ENCODE measurements at regions not wholly inside any gene's neighbourhood (a gene's known extent, or its start where the extent isn't known, plus 50 kb on each side); places are given as distances from the start of the nearest gene placed in this dataset.

DNA sequence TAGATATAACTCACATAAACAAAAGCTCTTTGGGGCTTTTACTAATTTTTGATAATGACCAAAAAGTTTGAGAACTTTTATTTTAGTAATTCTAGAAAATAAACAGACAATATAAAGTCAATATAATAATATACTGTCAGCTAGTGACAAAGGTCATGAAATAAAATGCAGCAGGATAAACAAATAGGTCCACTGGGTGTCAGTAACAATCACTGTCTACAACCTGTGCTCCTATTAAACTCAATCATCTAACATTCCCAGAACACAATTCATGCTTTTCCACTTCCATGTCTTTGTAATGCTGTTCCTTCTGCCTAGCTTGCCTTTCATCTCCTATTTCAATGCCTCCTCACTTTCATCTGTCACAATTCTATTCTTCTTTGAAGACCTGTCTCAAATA is 186.1 kb downstream of the GIPC2 start:
- H3K27me3 Mint-ChIP-seq (ENCODE audit: low read depth), result peaks cover 6% of the 10 kb centered on the region
- no peaks in the 10 kb centered on the region for H3K4me1 Mint-ChIP-seq (ENCODE audit: low read depth)
- no peak for DNase-seq
- no peaks in the 10 kb centered on the region for H3K36me3 Mint-ChIP-seq (ENCODE audit: insufficient read depth)
- no peak overlapping the region for H3K4me3 Mint-ChIP-seq
- ATAC-seq, result no peak
- no peaks in the 10 kb centered on the region for H3K9me3 Mint-ChIP-seq

GRCh38 chr1:78232630-78233029 is 186.9 kb downstream of the GIPC2 start:
- ATAC-seq, result no peak
- DNase-seq, result no peak
- Mint-ChIP-seq H3K4me3 (no peak overlapping the region), H3K9me3 (no peaks in the 10 kb centered on the region), H3K4me1 (ENCODE audit: low read depth) (no peaks in the 10 kb centered on the region), H3K36me3 (ENCODE audit: insufficient read depth) (no peaks in the 10 kb centered on the region), H3K27me3 (ENCODE audit: low read depth) (peaks cover 5% of the 10 kb centered on the region)

DNA sequence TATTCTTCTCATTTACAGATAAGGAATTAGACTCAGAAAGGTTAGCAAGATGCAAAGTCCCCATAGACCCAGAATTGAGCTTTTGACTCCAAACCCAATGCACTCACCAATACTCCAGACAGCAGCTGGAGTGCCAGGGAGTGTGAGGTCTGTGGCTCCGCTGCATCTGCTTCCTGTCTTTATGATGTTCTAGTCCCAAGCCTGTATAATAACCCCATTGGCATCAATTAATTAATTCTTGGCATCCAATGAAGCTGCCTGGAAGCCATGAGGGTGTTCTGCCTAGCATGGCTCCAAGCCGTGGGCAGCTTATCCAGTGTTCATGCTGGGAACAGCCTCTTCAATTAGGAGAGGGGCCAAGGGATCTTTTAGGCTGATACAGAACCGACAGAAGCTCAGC is 188.7 kb downstream of the GIPC2 start:
- Mint-ChIP-seq H3K9me3 (peaks cover 4% of the 10 kb centered on the region), H3K36me3 (ENCODE audit: insufficient read depth) (no peaks in the 10 kb centered on the region), H3K4me1 (ENCODE audit: low read depth) (no peaks in the 10 kb centered on the region), H3K27me3 (ENCODE audit: low read depth) (peaks cover 5% of the 10 kb centered on the region), H3K4me3 (no peak overlapping the region)
- ATAC-seq (no peak), DNase-seq (no peak)

DNA sequence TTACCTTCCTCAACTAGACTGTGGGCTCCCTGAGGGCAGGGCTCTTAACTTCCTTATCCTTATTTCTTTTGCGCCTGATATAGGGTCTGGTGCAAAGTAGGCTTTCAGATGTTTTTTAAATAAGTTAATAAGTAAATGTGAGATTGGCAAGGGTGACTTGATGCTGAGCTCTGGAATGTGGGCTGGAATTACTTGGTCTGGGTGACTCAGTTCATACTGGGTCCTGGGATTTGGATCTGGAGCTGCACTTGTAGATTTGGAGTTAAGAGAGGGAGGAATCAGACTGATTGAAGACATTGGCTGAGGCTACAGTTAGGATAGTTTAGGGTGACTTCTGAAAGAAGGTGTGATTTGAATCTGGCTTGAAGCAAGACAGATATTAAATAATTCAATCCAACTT is 190.9 kb downstream of the GIPC2 start:
- H3K4me3 Mint-ChIP-seq, result no peak overlapping the region
- peaks cover 2% of the 10 kb centered on the region for H3K27me3 Mint-ChIP-seq (ENCODE audit: low read depth)
- H3K4me1 Mint-ChIP-seq (ENCODE audit: low read depth), result no peaks in the 10 kb centered on the region
- H3K36me3 Mint-ChIP-seq (ENCODE audit: insufficient read depth), result no peaks in the 10 kb centered on the region
- ATAC-seq (no peak), DNase-seq (no peak)
- H3K9me3 Mint-ChIP-seq, result peaks cover 4% of the 10 kb centered on the region

DNA sequence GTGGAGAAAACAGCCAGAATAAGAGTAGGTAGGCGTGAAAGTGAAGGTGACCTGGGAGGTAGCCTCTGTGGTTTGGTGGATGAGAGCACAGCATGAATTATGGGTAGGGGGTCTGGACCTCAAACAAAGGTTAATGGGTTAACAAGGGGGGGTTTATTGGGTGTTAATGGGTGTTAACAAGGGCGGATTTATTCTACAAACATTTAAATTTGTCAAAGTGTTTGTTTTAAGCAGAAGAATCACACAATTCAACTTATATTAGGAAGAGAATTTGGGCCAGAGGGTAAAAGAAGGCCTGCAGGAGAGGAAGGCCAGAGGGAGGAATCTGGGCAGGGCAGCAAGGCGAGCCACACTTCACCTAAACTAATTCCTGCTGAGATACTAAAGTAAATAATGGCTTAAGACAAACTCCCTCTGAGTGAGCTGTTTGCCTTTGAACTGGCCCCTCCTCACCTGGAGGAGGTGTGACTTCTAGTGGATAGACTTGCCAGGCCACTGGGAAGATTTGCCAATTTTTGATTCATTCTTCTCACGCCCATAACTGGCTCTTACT is 191.7 kb downstream of the GIPC2 start:
- Mint-ChIP-seq H3K9me3 (peaks cover 4% of the 10 kb centered on the region), H3K4me1 (ENCODE audit: low read depth) (no peaks in the 10 kb centered on the region)

GRCh38 chr1:78240191-78240590 is 194.4 kb downstream of the GIPC2 start:
- Mint-ChIP-seq H3K27me3 (ENCODE audit: low read depth) (peaks cover 2% of the 10 kb centered on the region), H3K4me3 (no peak overlapping the region), H3K9me3 (peaks cover 4% of the 10 kb centered on the region), H3K36me3 (ENCODE audit: insufficient read depth) (no peaks in the 10 kb centered on the region), H3K4me1 (ENCODE audit: low read depth) (no peaks in the 10 kb centered on the region)
- ATAC-seq (no peak), DNase-seq (no peak)

More for the DNA sequence above, 191.7 kb downstream of the GIPC2 start:
- Mint-ChIP-seq H3K27me3 (ENCODE audit: low read depth) (peaks cover 2% of the 10 kb centered on the region), H3K4me3 (no peak overlapping the region), H3K36me3 (ENCODE audit: insufficient read depth) (no peaks in the 10 kb centered on the region)
- ATAC-seq, result no peak
- DNase-seq, result no peak

- no peaks in the 10 kb centered on the region for H3K4me1 Mint-ChIP-seq (ENCODE audit: low read depth)
- no peak for ATAC-seq
Observed at GRCh38 chr1:78240755-78241154, 195.0 kb downstream of the GIPC2 start.

GRCh38 chr1:78247079-78247478 is 201.3 kb downstream of the GIPC2 start:
- DNase-seq (no peak), ATAC-seq (no peak)
- H3K4me3 Mint-ChIP-seq, result no peak overlapping the region
- H3K36me3 Mint-ChIP-seq (ENCODE audit: insufficient read depth), result no peaks in the 10 kb centered on the region
- no peaks in the 10 kb centered on the region for H3K27me3 Mint-ChIP-seq (ENCODE audit: low read depth)
- no peaks in the 10 kb centered on the region for H3K9me3 Mint-ChIP-seq
- no peaks in the 10 kb centered on the region for H3K4me1 Mint-ChIP-seq (ENCODE audit: low read depth)

More at GRCh38 chr1:78240755-78241154, 195.0 kb downstream of the GIPC2 start:
- no peaks in the 10 kb centered on the region for H3K36me3 Mint-ChIP-seq (ENCODE audit: insufficient read depth)
- no peak overlapping the region for H3K4me3 Mint-ChIP-seq
- peaks cover 4% of the 10 kb centered on the region for H3K9me3 Mint-ChIP-seq
- H3K27me3 Mint-ChIP-seq (ENCODE audit: low read depth), result peaks cover 2% of the 10 kb centered on the region
- DNase-seq, result no peak

DNA sequence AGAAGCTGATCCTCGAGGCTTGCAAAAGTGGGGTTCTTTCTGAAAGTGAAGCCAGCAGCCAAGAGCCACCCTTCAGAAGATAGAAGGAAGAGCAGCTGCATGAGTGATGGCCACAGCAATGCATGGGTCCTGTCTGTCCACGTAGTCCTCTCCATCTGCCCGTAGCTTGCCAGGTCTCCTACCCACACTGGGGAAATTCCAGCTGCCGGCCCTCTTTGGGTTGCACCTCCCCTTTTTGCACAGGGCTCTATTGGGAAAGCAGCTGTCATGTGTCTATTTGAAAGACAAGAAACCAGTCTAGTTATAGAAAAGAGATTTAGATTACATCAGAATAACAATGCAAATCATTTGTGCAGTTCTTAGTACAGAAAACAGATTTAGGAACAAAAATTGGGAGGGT is 204.4 kb downstream of the GIPC2 start:
- DNase-seq, result no peak
- no peaks in the 10 kb centered on the region for H3K9me3 Mint-ChIP-seq
- no peak for ATAC-seq
- no peaks in the 10 kb centered on the region for H3K27me3 Mint-ChIP-seq (ENCODE audit: low read depth)
- H3K36me3 Mint-ChIP-seq (ENCODE audit: insufficient read depth), result no peaks in the 10 kb centered on the region
- H3K4me1 Mint-ChIP-seq (ENCODE audit: low read depth), result no peaks in the 10 kb centered on the region
- H3K4me3 Mint-ChIP-seq, result no peak overlapping the region

DNA sequence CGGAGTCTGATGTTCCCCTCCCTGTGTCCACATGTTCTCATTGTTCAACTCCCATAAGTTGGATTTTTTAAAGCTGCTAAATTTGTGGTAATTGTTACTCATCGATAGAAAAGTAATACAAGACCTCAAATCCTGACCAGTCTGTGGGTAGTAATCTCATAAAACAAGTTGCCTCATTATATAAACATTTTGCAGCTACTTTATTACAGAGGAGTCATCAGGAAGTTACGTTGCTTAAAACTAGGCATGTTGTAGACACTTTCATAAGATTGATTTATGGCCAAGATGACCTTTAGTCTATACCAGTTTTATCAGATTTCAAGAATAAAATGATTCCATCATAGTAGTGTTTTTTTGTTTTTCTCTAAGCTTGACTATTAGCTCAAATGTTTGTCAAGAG is 208.8 kb downstream of the GIPC2 start:
- Mint-ChIP-seq H3K36me3 (ENCODE audit: insufficient read depth) (no peaks in the 10 kb centered on the region), H3K27me3 (ENCODE audit: low read depth) (peaks cover 3% of the 10 kb centered on the region), H3K4me1 (ENCODE audit: low read depth) (no peaks in the 10 kb centered on the region), H3K9me3 (no peaks in the 10 kb centered on the region), H3K4me3 (no peak overlapping the region)
- ATAC-seq (no peak), DNase-seq (no peak)

DNA sequence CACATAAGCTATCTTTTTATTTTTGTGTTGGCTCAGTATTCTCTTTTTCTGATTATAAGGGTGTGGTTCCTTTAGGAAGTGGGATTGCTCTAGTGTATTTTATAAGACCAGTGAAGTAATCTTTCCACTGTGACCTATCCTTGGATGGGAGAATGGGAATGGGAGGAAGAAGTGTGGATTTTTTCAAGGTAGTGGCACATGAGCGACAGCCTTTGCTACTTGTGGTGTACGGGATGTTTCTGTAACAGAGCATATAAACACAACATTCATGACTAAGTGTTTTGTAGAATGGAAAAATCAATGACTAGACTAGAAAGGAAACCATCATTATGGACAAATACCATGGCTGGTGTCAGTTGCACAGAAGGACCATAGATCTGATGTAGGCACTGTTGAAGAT is 209.6 kb downstream of the GIPC2 start:
- Mint-ChIP-seq H3K9me3 (peaks cover 4% of the 10 kb centered on the region), H3K4me1 (ENCODE audit: low read depth) (no peaks in the 10 kb centered on the region), H3K4me3 (no peak overlapping the region), H3K36me3 (ENCODE audit: insufficient read depth) (no peaks in the 10 kb centered on the region), H3K27me3 (ENCODE audit: low read depth) (peaks cover 3% of the 10 kb centered on the region)
- ATAC-seq (no peak), DNase-seq (no peak)

DNA sequence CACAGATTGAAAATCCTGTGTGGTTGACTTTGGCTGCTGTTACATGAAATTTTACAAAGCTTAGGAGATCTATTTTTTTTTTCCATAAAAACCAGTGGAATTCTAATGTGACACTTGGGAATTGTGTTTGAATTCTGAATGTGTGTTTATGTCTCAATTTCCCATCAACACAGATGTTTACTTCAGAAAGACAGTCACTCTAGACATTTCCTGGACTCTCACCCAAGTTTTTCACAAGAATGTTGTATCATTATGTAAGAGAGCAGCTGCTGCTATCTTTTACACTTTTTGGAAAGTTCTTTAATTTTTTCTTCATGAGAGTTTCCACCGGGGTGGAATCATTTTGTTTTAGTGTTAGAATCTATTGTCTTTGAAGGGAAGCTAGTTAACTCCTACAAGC is 210.1 kb downstream of the GIPC2 start:
- Mint-ChIP-seq H3K36me3 (ENCODE audit: insufficient read depth) (no peaks in the 10 kb centered on the region), H3K4me1 (ENCODE audit: low read depth) (no peaks in the 10 kb centered on the region), H3K9me3 (peaks cover 4% of the 10 kb centered on the region), H3K27me3 (ENCODE audit: low read depth) (peaks cover 3% of the 10 kb centered on the region), H3K4me3 (no peak overlapping the region)
- ATAC-seq (no peak), DNase-seq (no peak)

GRCh38 chr1:78263459-78263858 is 217.7 kb downstream of the GIPC2 start:
- Mint-ChIP-seq H3K27me3 (ENCODE audit: low read depth) (no peaks in the 10 kb centered on the region), H3K4me3 (no peak overlapping the region), H3K9me3 (peaks cover 16% of the 10 kb centered on the region), H3K36me3 (ENCODE audit: insufficient read depth) (no peaks in the 10 kb centered on the region), H3K4me1 (ENCODE audit: low read depth) (no peaks in the 10 kb centered on the region)
- ATAC-seq (no peak), DNase-seq (no peak)

GRCh38 chr1:78263946-78264345 is 218.2 kb downstream of the GIPC2 start:
- DNase-seq (no peak), ATAC-seq (no peak)
- Mint-ChIP-seq H3K27me3 (ENCODE audit: low read depth) (no peaks in the 10 kb centered on the region), H3K4me3 (no peak overlapping the region), H3K9me3 (peaks cover 16% of the 10 kb centered on the region), H3K36me3 (ENCODE audit: insufficient read depth) (no peaks in the 10 kb centered on the region), H3K4me1 (ENCODE audit: low read depth) (no peaks in the 10 kb centered on the region)

GRCh38 chr1:78267513-78268218 is 221.9 kb downstream of the GIPC2 start:
- peaks cover 12% of the 10 kb centered on the region for H3K9me3 Mint-ChIP-seq
- no peak overlapping the region for H3K4me3 Mint-ChIP-seq
- no peaks in the 10 kb centered on the region for H3K36me3 Mint-ChIP-seq (ENCODE audit: insufficient read depth)
- H3K4me1 Mint-ChIP-seq (ENCODE audit: low read depth), result no peaks in the 10 kb centered on the region
- no peaks in the 10 kb centered on the region for H3K27me3 Mint-ChIP-seq (ENCODE audit: low read depth)
- ATAC-seq, result no peak
- no peak for DNase-seq
